ENCODE measurements at regions not wholly inside any gene's neighbourhood (a gene's known extent, or its start where the extent isn't known, plus 50 kb on each side); places are given as distances from the start of the nearest gene placed in this dataset.

GRCh38 chr11:19646308-19646707 is 66.3 kb upstream of the NAV2 start:
- no peak overlapping the region for H3K27ac Mint-ChIP-seq
- WGBS (ENCODE audit: insufficient coverage), result 20% methylated on average over 1 of the region's 1 CpG
- ChIA-PET POLR2A (no interaction called here), CTCF (no interaction called here)
- no peak overlapping the region for H3K4me3 ChIP-seq (ENCODE audit: control insufficient read depth in 1 of 2, extremely low read depth in 1 of 2, low read length in 1 of 2)
- H3K9me3 Mint-ChIP-seq, result no peaks in the 10 kb centered on the region
- H3K9me3 ChIP-seq, result no peaks in the 10 kb centered on the region
- ATAC-seq (replicated peaks in 1 of 4) (no peak), DNase-seq (no peak)
- H3K4me1 Mint-ChIP-seq, result no peaks in the 10 kb centered on the region
- H3K27ac ChIP-seq (ENCODE audit: low read length), result no peak overlapping the region
- peaks cover 12 to 18% of the 10 kb centered on the region in 2 donors for H3K27me3 Mint-ChIP-seq
- H3K36me3 Mint-ChIP-seq, result no peaks in the 10 kb centered on the region
- H3K27me3 ChIP-seq (replicated peaks in 1 of 2; ENCODE audit: control insufficient read depth in 2 of 2, extremely low read depth in 1 of 2, insufficient read depth in 2 of 2, low read length in 1 of 2), result peaks cover 0 to 3% of the 10 kb centered on the region in 2 experiments
- no peaks in the 10 kb centered on the region for H3K36me3 ChIP-seq (ENCODE audit: control insufficient read depth in 2 of 2, extremely low read depth in 1 of 2, insufficient read depth in 1 of 2, low read length in 1 of 2)
- H3K4me1 ChIP-seq (ENCODE audit: control insufficient read depth in 1 of 2, extremely low read depth in 1 of 2, insufficient read depth in 2 of 2, low read length in 2 of 2), result no peaks in the 10 kb centered on the region
- H3K4me3 Mint-ChIP-seq, result no peak overlapping the region

- Mint-ChIP-seq H3K4me3 (no peak overlapping the region), H3K27ac (no peak overlapping the region), H3K9me3 (no peaks in the 10 kb centered on the region), H3K36me3 (no peaks in the 10 kb centered on the region), H3K27me3 (peaks cover 12% of the 10 kb centered on the region in 2 donors), H3K4me1 (no peaks in the 10 kb centered on the region)
- no peaks in the 10 kb centered on the region for H3K36me3 ChIP-seq (ENCODE audit: control insufficient read depth in 2 of 2, extremely low read depth in 1 of 2, insufficient read depth in 1 of 2, low read length in 1 of 2)
- no peak overlapping the region for H3K4me3 ChIP-seq (ENCODE audit: control insufficient read depth in 1 of 2, extremely low read depth in 1 of 2, low read length in 1 of 2)
- ATAC-seq (replicated peaks in 1 of 4), result no peak
- peaks cover 0 to 3% of the 10 kb centered on the region in 2 experiments for H3K27me3 ChIP-seq (replicated peaks in 1 of 2; ENCODE audit: control insufficient read depth in 2 of 2, extremely low read depth in 1 of 2, insufficient read depth in 2 of 2, low read length in 1 of 2)
- 84% methylated on average over 3 of the region's 4 CpGs for WGBS (ENCODE audit: insufficient coverage)
- no peak for DNase-seq
- ChIA-PET CTCF (no interaction called here), POLR2A (no interaction called here)
- no peak overlapping the region for H3K27ac ChIP-seq (ENCODE audit: low read length)
- H3K9me3 ChIP-seq, result no peaks in the 10 kb centered on the region
- H3K4me1 ChIP-seq (ENCODE audit: control insufficient read depth in 1 of 2, extremely low read depth in 1 of 2, insufficient read depth in 2 of 2, low read length in 2 of 2), result no peaks in the 10 kb centered on the region
Measured at GRCh38 chr11:19644316-19644715, 68.3 kb upstream of the NAV2 start.

- CTCF ChIA-PET, result no interaction called here
- Histone ChIP-seq H3K4me1 (ENCODE audit: control insufficient read depth in 1 of 2, extremely low read depth in 1 of 2, insufficient read depth in 2 of 2, low read length in 2 of 2) (no peaks in the 10 kb centered on the region), H3K9me3 (no peaks in the 10 kb centered on the region), H3K27ac (ENCODE audit: low read length) (no peak overlapping the region), H3K4me3 (ENCODE audit: control insufficient read depth in 1 of 2, extremely low read depth in 1 of 2, low read length in 1 of 2) (no peak overlapping the region), H3K27me3 (replicated peaks in 1 of 2; ENCODE audit: control insufficient read depth in 2 of 2, extremely low read depth in 1 of 2, insufficient read depth in 2 of 2, low read length in 1 of 2) (peaks cover 0 to 3% of the 10 kb centered on the region in 2 experiments), H3K36me3 (ENCODE audit: control insufficient read depth in 2 of 2, extremely low read depth in 1 of 2, insufficient read depth in 1 of 2, low read length in 1 of 2) (no peaks in the 10 kb centered on the region)
- Mint-ChIP-seq H3K9me3 (no peaks in the 10 kb centered on the region), H3K4me1 (no peaks in the 10 kb centered on the region), H3K36me3 (no peaks in the 10 kb centered on the region), H3K27me3 (peaks cover 10% of the 10 kb centered on the region in 2 donors), H3K4me3 (no peak overlapping the region), H3K27ac (no peak overlapping the region)
- POLR2A ChIA-PET, result no interaction called here
- DNase-seq, result no peak
- 94% methylated on average over 4 of the region's 6 CpGs for WGBS (ENCODE audit: insufficient coverage)
- ATAC-seq (replicated peaks in 1 of 4), result no peak
Measured at GRCh38 chr11:19642185-19643158, 70.2 kb upstream of the NAV2 start.

GRCh38 chr11:19639603-19640105 is 73.0 kb upstream of the NAV2 start:
- CTCF ChIA-PET, result no interaction called here
- Histone ChIP-seq H3K9me3 (no peaks in the 10 kb centered on the region), H3K4me1 (ENCODE audit: control insufficient read depth in 1 of 2, extremely low read depth in 1 of 2, insufficient read depth in 2 of 2, low read length in 2 of 2) (no peaks in the 10 kb centered on the region), H3K27me3 (replicated peaks in 1 of 2; ENCODE audit: control insufficient read depth in 2 of 2, extremely low read depth in 1 of 2, insufficient read depth in 2 of 2, low read length in 1 of 2) (no peaks in the 10 kb centered on the region), H3K27ac (ENCODE audit: low read length) (no peak overlapping the region), H3K4me3 (ENCODE audit: control insufficient read depth in 1 of 2, extremely low read depth in 1 of 2, low read length in 1 of 2) (no peak overlapping the region), H3K36me3 (ENCODE audit: control insufficient read depth in 2 of 2, extremely low read depth in 1 of 2, insufficient read depth in 1 of 2, low read length in 1 of 2) (no peaks in the 10 kb centered on the region)
- Mint-ChIP-seq H3K9me3 (peaks cover 2 to 12% (median 8%) of the 10 kb centered on the region in 3 donors), H3K27ac (no peak overlapping the region), H3K4me3 (no peak overlapping the region), H3K36me3 (no peaks in the 10 kb centered on the region), H3K27me3 (peaks cover 5 to 10% of the 10 kb centered on the region in 2 donors), H3K4me1 (no peaks in the 10 kb centered on the region)
- no peak for DNase-seq
- POLR2A ChIA-PET, result no interaction called here
- 80% methylated on average over 1 of the region's 6 CpGs for WGBS (ENCODE audit: insufficient coverage)
- ATAC-seq (replicated peaks in 1 of 4), result no peak

GRCh38 chr11:19635332-19635731 is 77.3 kb upstream of the NAV2 start:
- Histone ChIP-seq H3K9me3 (no peaks in the 10 kb centered on the region), H3K36me3 (ENCODE audit: control insufficient read depth in 2 of 2, extremely low read depth in 1 of 2, insufficient read depth in 1 of 2, low read length in 1 of 2) (no peaks in the 10 kb centered on the region), H3K4me3 (ENCODE audit: control insufficient read depth in 1 of 2, extremely low read depth in 1 of 2, low read length in 1 of 2) (no peak overlapping the region), H3K27me3 (replicated peaks in 1 of 2; ENCODE audit: control insufficient read depth in 2 of 2, extremely low read depth in 1 of 2, insufficient read depth in 2 of 2, low read length in 1 of 2) (peaks cover 0 to 9% of the 10 kb centered on the region in 2 experiments), H3K27ac (ENCODE audit: low read length) (no peak overlapping the region), H3K4me1 (ENCODE audit: control insufficient read depth in 1 of 2, extremely low read depth in 1 of 2, insufficient read depth in 2 of 2, low read length in 2 of 2) (no peaks in the 10 kb centered on the region)
- ATAC-seq (replicated peaks in 1 of 4) (no peak), DNase-seq (no peak)
- Mint-ChIP-seq H3K4me1 (no peaks in the 10 kb centered on the region), H3K4me3 (no peak overlapping the region), H3K27me3 (no peaks in the 10 kb centered on the region), H3K27ac (no peak overlapping the region), H3K9me3 (peaks cover 2 to 12% (median 8%) of the 10 kb centered on the region in 3 donors), H3K36me3 (no peaks in the 10 kb centered on the region)
- CTCF ChIA-PET, result no interaction called here
- POLR2A ChIA-PET, result no interaction called here
- 93% methylated on average over 2 of the region's 3 CpGs for WGBS (ENCODE audit: insufficient coverage)

- no peak overlapping the region for H3K4me3 ChIP-seq (ENCODE audit: control insufficient read depth in 1 of 2, extremely low read depth in 1 of 2, low read length in 1 of 2)
- no peak overlapping the region for H3K27ac ChIP-seq (ENCODE audit: low read length)
- ChIA-PET CTCF (no interaction called here), POLR2A (no interaction called here)
- ATAC-seq (replicated peaks in 1 of 4) (no peak), DNase-seq (no peak)
- no peak overlapping the region for H3K27ac Mint-ChIP-seq
- H3K27me3 Mint-ChIP-seq, result peaks cover 4 to 12% of the 10 kb centered on the region in 2 donors
- no peak overlapping the region for H3K4me3 Mint-ChIP-seq
- H3K4me1 ChIP-seq (ENCODE audit: control insufficient read depth in 1 of 2, extremely low read depth in 1 of 2, insufficient read depth in 2 of 2, low read length in 2 of 2), result no peaks in the 10 kb centered on the region
- H3K9me3 Mint-ChIP-seq, result peaks cover 2 to 12% (median 8%) of the 10 kb centered on the region in 3 donors
- no peaks in the 10 kb centered on the region for H3K36me3 Mint-ChIP-seq
- H3K27me3 ChIP-seq (replicated peaks in 1 of 2; ENCODE audit: control insufficient read depth in 2 of 2, extremely low read depth in 1 of 2, insufficient read depth in 2 of 2, low read length in 1 of 2), result peaks cover 0 to 17% of the 10 kb centered on the region in 2 experiments
- H3K9me3 ChIP-seq, result no peaks in the 10 kb centered on the region
- H3K36me3 ChIP-seq (ENCODE audit: control insufficient read depth in 2 of 2, extremely low read depth in 1 of 2, insufficient read depth in 1 of 2, low read length in 1 of 2), result no peaks in the 10 kb centered on the region
- H3K4me1 Mint-ChIP-seq, result no peaks in the 10 kb centered on the region
- WGBS (ENCODE audit: insufficient coverage), result 90% methylated on average over 4 of the region's 7 CpGs
Measured at GRCh38 chr11:19633276-19633675, 79.4 kb upstream of the NAV2 start.
